ENCODE measurements at regions not wholly inside any gene's neighbourhood (a gene's known extent, or its start where the extent isn't known, plus 50 kb on each side); places are given as distances from the start of the nearest gene placed in this dataset.

DNA sequence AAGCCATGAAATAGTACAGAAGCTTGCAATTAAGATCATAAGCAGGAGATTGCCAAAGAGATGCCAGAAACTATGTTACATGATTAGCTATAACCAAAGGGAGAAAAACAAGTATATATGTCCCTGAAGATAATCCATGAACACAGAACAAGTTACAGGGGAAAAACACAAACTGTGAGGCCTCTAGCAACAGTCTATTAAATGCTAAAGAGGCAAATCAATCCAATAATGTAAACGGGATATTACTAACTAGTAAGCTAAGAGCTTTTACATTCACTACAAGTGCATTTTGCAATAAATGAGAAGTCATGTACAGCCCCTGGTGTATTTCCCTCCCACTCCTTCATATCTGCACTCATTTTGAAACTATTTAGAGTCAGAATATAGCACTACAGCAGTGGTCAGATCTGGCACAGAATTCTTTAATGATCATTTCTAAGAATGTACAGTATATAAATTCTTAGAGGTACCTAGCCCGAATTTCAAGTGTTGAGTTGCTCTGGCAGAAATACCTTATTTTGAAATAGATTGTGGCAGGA is 449.8 kb upstream of the SMIM31 start:
- TF ChIP-seq SMC3 (conservative IDR thresholded peaks at IDR 0.05; ENCODE audit: poor library complexity) (no peak), CTCF (IDR thresholded peaks at IDR 0.05; ENCODE audit: poor library complexity, severe bottlenecking) (no peak), POLR2AphosphoS5 (IDR thresholded peaks at IDR 0.05) (no peak), RAD21 (conservative IDR thresholded peaks at IDR 0.05) (no peak), TAF1 (IDR thresholded peaks at IDR 0.05; ENCODE audit: low read depth) (no peak)
